Kidney tubule cell (primary cell): ENCODE measurements at regions not wholly inside any gene's neighbourhood (a gene's known extent, or its start where the extent isn't known, plus 50 kb on each side); places are given as distances from the start of the nearest gene placed in this dataset.

Source experiments
- DNase-seq: peaks from one replicate; pipeline ENCODE4 v3.0.0-alpha.2; 2018; ENCODE audit warnings: low spot score

- DNase-seq, result no peak
These were observed 517.4 kb downstream of the BUD13 start for GRCh38 chr11:116255321-116255953.

DNA sequence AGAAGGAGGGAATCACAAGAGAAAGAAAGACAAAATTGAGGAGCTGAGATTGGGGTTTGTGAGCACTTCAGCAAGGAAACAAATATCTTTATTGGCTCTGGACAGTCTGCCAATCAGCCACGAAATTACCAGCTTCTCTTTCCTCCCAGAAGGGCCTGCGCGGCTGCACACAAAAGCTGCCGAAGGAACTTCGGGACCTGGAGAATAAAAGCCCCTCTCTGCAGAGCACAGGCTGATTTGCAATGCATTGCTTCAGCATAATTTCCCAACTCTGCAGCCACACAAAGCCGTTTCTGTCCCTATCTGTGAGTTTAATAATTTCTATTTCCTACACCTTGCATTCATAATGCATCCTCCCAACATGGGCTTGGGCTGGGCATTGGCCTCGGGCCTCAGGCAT lies 522.6 kb downstream of the BUD13 start:
- no peak for DNase-seq

DNA sequence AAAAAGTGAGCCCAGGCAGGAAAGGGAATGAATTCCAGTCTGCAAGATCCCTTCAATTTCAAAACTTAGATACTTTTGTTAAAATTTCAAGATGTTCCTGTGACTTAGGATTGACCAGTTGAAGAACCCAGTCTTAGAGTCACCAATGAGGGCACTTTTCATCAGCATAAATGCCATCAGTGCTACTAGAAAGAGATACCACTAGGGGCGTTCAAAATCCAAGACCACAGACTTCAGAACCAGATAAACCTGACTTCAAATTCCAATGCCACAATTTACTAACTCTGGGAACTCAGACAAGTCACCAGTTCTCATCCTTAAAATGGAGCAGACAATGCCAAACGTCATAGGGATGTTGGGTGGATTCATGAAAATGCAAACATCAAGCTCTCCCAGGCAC lies 523.2 kb downstream of the BUD13 start:
- no peak for DNase-seq

GRCh38 chr11:116244889-116245288 lies 527.9 kb downstream of the BUD13 start:
- DNase-seq, result no peak

DNA sequence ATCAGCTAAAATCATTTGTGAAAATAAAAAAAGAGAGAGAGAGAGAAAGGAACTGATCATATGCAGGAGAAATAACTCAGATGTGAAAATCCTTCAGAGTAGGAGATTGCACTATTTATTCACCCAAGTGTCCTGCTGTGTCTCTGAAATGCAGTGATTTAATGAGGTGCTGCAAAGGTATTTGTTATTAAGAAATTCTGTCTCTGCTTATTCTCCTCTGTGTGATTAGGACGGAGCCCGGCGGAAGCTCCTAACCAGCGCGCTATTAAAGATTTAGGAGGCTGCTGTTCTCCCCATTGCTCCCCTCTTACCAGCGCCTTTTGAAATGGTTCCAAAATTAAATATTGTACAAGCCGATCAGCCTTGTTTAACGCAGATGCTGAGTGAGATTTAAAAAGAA lies 528.3 kb downstream of the BUD13 start:
- no peak for DNase-seq

GRCh38 chr11:116243991-116244390 lies 528.8 kb downstream of the BUD13 start:
- no peak for DNase-seq

DNA sequence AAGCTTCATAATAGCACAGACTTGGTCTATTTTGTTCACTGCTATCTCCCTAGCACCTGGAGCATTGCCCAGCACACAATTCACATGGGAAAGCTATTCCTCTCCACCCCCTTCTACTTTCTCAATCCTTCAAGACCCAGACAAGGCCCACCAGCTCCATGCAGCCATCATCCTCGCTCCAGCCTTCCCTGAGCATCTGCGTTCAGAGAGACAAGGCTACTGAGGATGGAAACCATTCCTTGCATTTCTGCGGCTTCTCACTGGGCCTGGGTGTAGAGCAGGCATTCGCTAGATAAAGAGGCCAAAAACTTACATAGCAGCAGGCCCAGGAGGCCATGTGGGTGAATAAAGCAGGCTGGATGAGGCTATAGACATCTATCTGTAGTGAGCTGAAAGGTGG lies 530.8 kb downstream of the BUD13 start:
- no peak for DNase-seq

GRCh38 chr11:116240710-116241109 lies 532.1 kb downstream of the BUD13 start:
- peak; percentile 23 for DNase-seq

DNA sequence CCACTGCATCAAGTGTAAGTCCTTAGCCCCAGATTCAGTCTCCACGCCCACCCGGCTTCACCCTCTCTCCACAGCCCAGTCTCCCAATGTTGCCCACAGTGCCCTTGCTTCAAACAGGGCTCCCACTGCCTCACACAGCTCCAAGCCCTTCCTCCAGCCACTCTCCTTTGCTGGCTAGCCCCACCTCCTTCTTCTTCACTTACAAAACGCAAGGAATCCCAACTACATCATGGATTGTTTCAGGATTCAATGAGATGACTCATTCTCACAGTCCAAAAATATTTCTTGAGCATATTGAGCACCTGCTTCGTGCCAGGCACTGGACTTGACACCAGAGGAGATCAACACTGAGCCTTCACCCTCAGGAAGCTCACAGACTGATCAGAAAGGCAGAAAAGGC lies 533.5 kb downstream of the BUD13 start:
- DNase-seq, result no peak

DNA sequence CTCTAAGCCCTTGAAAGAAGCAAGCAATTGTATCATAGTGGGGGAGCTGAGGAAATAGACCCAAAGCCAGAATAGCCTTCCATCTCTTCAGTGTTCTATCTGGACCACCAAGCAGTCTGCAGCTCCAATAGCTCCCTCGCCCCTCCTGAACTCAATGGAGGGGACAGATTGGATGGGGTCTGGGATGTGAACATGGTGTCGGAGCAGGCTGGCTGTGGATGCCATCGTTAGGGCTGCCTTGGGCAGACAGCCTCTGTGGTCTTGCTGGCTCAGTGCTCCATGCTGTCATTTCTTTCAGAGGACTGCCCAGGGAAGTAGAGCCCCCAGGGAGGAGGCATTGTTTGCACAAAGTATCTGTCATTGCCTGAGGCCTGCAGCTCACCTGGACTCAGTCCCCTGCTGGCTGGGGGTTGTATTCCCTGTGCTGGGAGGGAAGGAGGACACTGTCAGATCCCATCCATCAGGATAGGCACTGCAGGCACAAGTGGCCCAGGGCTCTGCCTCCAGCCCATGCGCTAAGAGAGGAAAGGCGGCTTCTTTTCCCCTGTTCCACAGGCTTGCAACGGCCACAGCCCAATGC lies 537.7 kb downstream of the BUD13 start:
- no peak for DNase-seq

GRCh38 chr11:116233561-116233960 lies 539.2 kb downstream of the BUD13 start:
- DNase-seq, result peak; percentile 57

DNA sequence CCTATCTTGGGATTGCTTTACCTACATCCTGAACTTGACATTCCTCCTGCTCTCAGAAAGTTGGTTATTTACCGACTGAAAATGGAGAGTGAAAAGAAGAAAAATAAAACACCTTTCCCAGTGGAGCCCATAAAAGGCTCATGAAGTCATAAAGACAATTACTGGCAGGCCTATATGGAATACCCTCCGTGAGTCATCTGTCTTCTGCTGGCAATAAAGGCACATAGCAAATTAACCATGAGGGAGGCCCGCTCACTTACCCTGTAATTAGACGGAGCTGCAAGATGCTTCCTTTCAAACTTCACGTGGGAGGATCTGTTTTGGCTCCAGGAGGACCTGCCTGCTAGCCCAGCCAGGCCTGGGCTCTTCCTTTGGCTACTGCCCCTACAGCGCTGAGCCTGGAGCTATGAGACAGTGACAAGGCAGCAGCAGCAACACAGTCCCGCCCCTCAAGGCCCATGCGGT lies 540.4 kb downstream of the BUD13 start:
- no peak for DNase-seq

- no peak for DNase-seq
These were observed 541.2 kb downstream of the BUD13 start for GRCh38 chr11:116231543-116231942.

DNA sequence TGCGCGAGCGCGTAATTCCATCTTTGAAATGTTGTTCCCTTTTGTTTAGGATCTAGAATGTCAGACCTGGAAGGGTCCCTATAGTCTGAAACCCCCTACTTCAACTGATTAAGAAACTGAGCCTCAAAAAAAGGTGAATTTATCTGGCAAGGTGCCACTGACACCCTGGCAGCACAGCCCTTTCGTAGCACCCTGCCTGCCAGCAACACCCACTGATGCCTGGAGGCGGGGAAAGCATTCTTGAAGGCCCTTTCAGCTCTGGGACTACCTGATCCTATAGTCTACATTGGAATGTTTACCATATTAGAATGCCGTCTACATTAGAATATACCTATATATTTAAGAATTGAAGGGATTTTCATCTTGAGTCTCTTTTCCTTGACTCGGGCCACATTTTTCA lies 542.3 kb downstream of the BUD13 start:
- DNase-seq, result no peak

DNA sequence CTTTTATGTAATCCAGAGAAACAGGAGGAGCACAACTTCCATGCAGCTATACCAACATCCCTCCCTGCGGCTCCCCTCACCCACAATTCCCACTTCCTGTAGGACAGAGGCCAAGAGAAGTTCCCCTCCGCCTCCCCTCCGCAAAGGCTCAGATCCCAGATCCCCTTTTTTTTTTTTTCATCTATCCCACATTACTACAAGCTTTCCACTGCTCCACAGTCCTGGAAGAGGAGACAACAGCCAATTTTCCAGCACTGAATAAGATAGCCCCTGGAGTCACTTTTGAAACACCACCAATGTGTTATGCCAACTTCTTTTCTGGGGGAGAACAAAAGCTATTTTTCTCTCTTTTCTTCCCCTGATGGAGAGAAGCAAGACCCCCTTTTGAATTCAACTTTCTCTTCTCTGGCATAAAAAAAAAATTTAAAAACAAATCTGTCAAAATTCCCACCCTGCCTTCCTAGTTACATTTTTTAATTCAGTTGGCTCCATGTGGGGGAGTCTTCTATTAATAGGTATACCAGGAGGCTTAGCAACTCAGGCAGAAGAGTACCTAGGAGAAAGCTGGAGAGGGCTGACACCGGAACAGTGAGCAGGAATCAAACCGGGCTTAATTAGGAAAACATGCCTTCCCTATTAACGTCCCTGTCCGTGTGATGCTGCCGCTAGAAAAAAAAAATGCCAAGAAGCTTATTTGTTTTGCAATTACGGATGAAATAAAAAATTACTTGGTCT lies 543.4 kb downstream of the BUD13 start:
- no peak for DNase-seq

DNA sequence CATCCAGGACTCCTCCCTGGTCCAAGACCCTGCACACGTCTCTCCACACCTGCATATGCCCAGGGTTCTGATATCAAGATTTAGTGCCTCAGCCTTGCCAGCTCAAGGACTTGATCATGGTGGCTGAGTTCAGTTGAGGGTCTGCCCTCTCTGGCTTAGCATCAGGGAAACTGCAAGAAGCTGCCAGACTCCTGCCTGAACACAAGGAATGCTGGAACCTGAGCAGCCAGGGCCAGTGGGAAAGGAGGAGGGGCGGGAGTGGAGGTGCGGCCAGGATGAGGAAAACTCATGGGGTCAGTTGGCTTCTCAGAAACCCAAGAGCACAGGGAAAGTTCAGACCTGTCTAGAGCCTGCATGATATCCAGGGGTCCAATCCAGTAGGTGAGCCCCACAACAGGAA lies 546.1 kb downstream of the BUD13 start:
- no peak for DNase-seq

- DNase-seq, result peak; percentile 41
These were observed 546.8 kb downstream of the BUD13 start for GRCh38 chr11:116225784-116226585.

DNA sequence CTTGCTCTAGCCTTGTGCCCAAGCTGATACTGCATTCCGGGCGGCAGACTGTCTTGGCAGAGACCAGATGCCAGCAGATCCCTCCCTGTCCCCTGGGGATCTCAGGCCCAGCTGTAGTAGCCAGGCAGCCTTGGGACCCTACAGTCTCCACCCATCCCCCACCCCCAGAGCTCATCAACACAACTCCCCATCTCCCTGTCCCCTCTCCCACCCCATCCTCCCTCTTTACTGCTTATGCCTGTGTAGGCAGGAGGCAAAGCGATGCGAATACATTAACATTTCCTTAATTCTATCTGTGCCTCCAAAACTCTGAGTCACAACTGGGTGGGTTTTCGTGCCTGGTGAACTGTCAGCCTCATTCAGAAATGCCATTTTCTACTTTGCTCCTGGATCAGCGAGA lies 547.6 kb downstream of the BUD13 start:
- DNase-seq, result no peak

DNA sequence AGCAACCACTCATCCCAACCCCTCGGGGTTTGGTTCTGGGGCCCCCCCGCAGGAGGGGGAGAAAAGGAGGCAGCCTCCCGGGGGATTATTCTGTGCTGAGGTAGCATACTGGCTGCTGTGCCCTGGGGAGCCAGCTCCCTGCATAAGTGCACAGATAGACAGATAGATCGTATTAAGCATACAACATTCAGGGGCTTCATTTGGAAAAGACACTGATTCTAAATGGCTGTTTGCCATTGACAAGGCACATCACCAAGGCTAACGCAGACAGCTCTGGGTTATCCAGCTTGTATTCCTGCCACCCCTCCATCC lies 547.9 kb downstream of the BUD13 start:
- DNase-seq, result no peak

- DNase-seq, result peak; percentile 38
These were observed 548.5 kb downstream of the BUD13 start for GRCh38 chr11:116224154-116224888.

- DNase-seq, result no peak
These were observed 551.4 kb downstream of the BUD13 start for GRCh38 chr11:116221351-116221750.

DNA sequence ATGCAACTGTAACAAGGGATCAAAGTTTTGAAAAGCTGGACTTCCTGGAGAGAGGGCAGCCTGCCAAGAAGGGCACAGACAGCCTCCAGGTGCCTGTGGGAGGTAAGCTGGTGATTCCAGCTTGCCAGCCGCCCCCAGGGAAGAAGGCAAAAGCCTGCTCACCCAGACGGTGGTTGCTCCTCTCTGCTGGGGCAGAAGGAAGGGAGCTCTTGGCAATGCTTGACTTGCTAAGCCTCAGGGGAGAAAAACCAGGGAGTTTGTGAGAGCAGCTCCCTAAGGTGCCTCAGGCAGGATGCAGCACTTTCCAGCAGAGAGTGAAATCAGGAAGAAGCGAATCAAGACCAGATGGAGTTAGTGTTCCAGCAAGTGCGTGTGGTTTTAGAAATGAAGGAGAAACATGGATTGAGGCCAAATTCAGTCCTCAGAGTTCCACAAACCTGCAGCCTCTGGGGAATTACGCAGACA lies 553.6 kb downstream of the BUD13 start:
- peak; percentile 74 for DNase-seq
